K562 (cell line): ENCODE measurements at regions not wholly inside any gene's neighbourhood (a gene's known extent, or its start where the extent isn't known, plus 50 kb on each side); places are given as distances from the start of the nearest gene placed in this dataset.

ENCODE experiments used
- ATAC-seq: fragments of 200-7000 bp; cut with Tn5 transposase; 3 replicates; pipeline ENCODE4 v1.9.1; 2020; ENCODE audit warnings: moderate library complexity
- BruUV-seq: library from RNA; stranded (reverse); fragments of 400-500 nt; replicated peaks from 2 replicates; lab custom pipeline; 2021; lab: Mats Ljungman, UMichigan
- CTCF ChIA-PET: fragments of 300-600 bp; formaldehyde crosslinking; extraction: SDS; loops from one replicate; lab custom pipeline; 2021; ENCODE audit warnings: low intra/inter-chr PET ratio; lab: Yijun Ruan, JAX
- POLR2A ChIA-PET: fragments of 300-600, 350-650 bp; sonication (Branson Sonifier 250); formaldehyde crosslinking; extraction: SDS; loops from one replicate; lab custom pipeline; 2021; ENCODE audit warnings: antibody characterized with exemption, inconsistent platforms; lab: Yijun Ruan, JAX
- DNase-seq, 4 experiments: peaks; one replicate each; pipeline versions ENCODE4 v3.0.0 to v3.0.0-alpha.2; 2011 to 2018; ENCODE audit warnings: low spot score in 3 of 4, mixed read lengths in 3 of 4; ENCODE audit errors: extremely low read depth in 1 of 4
- FAIRE-seq: peaks from 2 replicates; lab custom pipeline; 2011; peaks lifted over from hg19 to GRCh38; lab: Jason Lieb, UNC
- H2AFZ ChIP-seq: 2 replicates; pipeline ENCODE4 v1.6.0; 2011; ENCODE audit warnings: low read depth, low read length, control low read depth, inconsistent platforms
- H3K27ac ChIP-seq: fragments of 200-600 bp; 3 replicates; pipeline ENCODE4 v1.8.0; 2011; ENCODE audit warnings: low read depth, mild to moderate bottlenecking, control low read depth, inconsistent platforms, low read length, moderate library complexity, mixed read lengths; ENCODE audit errors: extremely low read depth
- H3K27me3 ChIP-seq, 2 experiments: fragments of 300-600 bp in 1 of 2; 2 replicates in 1 of 2; 3 replicates in 1 of 2; pipeline versions ENCODE4 v1.6.0 to v1.8.0; 2011; ENCODE audit warnings: inconsistent platforms in 2 of 2, low read length in 2 of 2, mild to moderate bottlenecking in 1 of 2, mixed read lengths in 1 of 2, moderate library complexity in 1 of 2; ENCODE audit not compliant: control insufficient read depth in 2 of 2, insufficient read depth in 2 of 2
- H3K36me3 ChIP-seq: fragments of 300-600 bp; 3 replicates; pipeline ENCODE4 v1.8.0; 2011; ENCODE audit warnings: mild to moderate bottlenecking, low read length, inconsistent platforms; ENCODE audit not compliant: control insufficient read depth, insufficient read depth
- H3K4me1 ChIP-seq, 2 experiments: fragments of 200-600 bp in 1 of 2; replicated peaks in 1 of 2; 2 replicates in 1 of 2; 3 replicates in 1 of 2; pipeline versions ENCODE4 v1.5.1 to v1.8.0; 2011; ENCODE audit warnings: inconsistent platforms in 2 of 2, low read length in 2 of 2, mild to moderate bottlenecking in 1 of 2, mixed read lengths in 1 of 2, moderate library complexity in 1 of 2; ENCODE audit not compliant: control insufficient read depth in 2 of 2, insufficient read depth in 2 of 2
- H3K4me2 ChIP-seq: 2 replicates; pipeline ENCODE4 v1.6.1; 2011; ENCODE audit warnings: low read length, control low read depth, inconsistent platforms, mixed read lengths; ENCODE audit not compliant: insufficient read depth
- H3K4me3 ChIP-seq: fragments of 200-600 bp; sonication (generic), shearing (Covaris generic); 2 replicates; pipeline ENCODE4 v1.5.1; 2016; ENCODE audit warnings: control low read depth, inconsistent platforms
- H3K79me2 ChIP-seq: fragments of 200-600 bp; 3 replicates; pipeline ENCODE4 v1.8.0; 2011; ENCODE audit warnings: low read length, inconsistent platforms; ENCODE audit not compliant: control insufficient read depth, insufficient read depth
- H3K9ac ChIP-seq, 2 experiments: 2 replicates each; pipeline versions ENCODE4 v1.6.0 to v1.6.1; 2011; ENCODE audit warnings: low read depth in 2 of 2, low read length in 2 of 2, control low read depth in 1 of 2, inconsistent platforms in 1 of 2, mild to moderate bottlenecking in 1 of 2, mixed read lengths in 1 of 2; ENCODE audit not compliant: insufficient read depth in 1 of 2
- H3K9me1 ChIP-seq: one replicate; pipeline ENCODE4 v1.6.0; 2011; ENCODE audit warnings: inconsistent platforms, mild to moderate bottlenecking, low read length, moderate library complexity; ENCODE audit not compliant: control insufficient read depth, insufficient read depth
- H3K9me3 ChIP-seq: replicated peaks from 2 replicates; pipeline ENCODE4 v1.5.1; 2011; ENCODE audit warnings: low read depth, low read length, inconsistent platforms; ENCODE audit not compliant: control insufficient read depth, insufficient read depth
- H4K20me1 ChIP-seq: replicated peaks from 2 replicates; pipeline ENCODE4 v1.6.1; 2011; ENCODE audit warnings: low read length, inconsistent platforms, mixed read lengths; ENCODE audit not compliant: control insufficient read depth, insufficient read depth
- FOS ChIP-seq: IDR thresholded peaks from 3 replicates; pipeline ENCODE4 v1.6.1; 2011; ENCODE audit not compliant: insufficient read length; ENCODE audit errors: extremely low read depth
- HIVEP1 ChIP-seq: fragments of 250-450 bp; sonication (Bioruptor Pico); IDR thresholded peaks from 2 replicates; pipeline ENCODE4 v1.4.0; 2020; ENCODE audit warnings: mild to moderate bottlenecking
- HOMEZ ChIP-seq: fragments of 250-450 bp; sonication (Bioruptor Pico); IDR thresholded peaks from 2 replicates; pipeline ENCODE4 v1.4.0; 2020; ENCODE audit warnings: mild to moderate bottlenecking, moderate library complexity
- IRF2 ChIP-seq: sonication (generic); formaldehyde crosslinking; IDR thresholded peaks from 2 replicates; pipeline ENCODE4 v1.8.1; 2022; ENCODE audit warnings: mild to moderate bottlenecking, missing genetic modification reagents
- KDM4B ChIP-seq, 2 experiments: fragments of 450-650 bp in 1 of 2; sonication (generic) in 1 of 2; IDR thresholded peaks; 2 replicates each; pipeline ENCODE4 v1.6.1; 2016 to 2017; ENCODE audit warnings: borderline replicate concordance in 2 of 2, antibody characterized with exemption in 1 of 2, low read depth in 1 of 2, mild to moderate bottlenecking in 1 of 2
- MAX ChIP-seq: sonication (generic); formaldehyde crosslinking; IDR thresholded peaks from 2 replicates; pipeline ENCODE4 v1.9.0; 2022; ENCODE audit warnings: mild to moderate bottlenecking, missing genetic modification reagents
- MCM3 ChIP-seq: fragments of 450-650 bp; IDR thresholded peaks from 2 replicates; pipeline ENCODE4 v1.6.1; 2016
- MEIS2 ChIP-seq: fragments of 450-650 bp; IDR thresholded peaks from 2 replicates; pipeline ENCODE4 v1.6.1; 2014; ENCODE audit warnings: mild to moderate bottlenecking; ENCODE audit not compliant: partially characterized antibody
- POLR2A ChIP-seq: fragments of 450-650 bp; conservative IDR thresholded peaks from 2 replicates; pipeline ENCODE4 v1.6.1; 2016
- RB1 ChIP-seq: fragments of 450-650 bp; IDR thresholded peaks from 2 replicates; pipeline ENCODE4 v1.6.1; 2017; ENCODE audit warnings: low read depth, mild to moderate bottlenecking
- RBM39 ChIP-seq: fragments of 200-400 bp; formaldehyde crosslinking; optimal IDR thresholded peaks from 2 replicates; pipeline ENCODE3; 2018; ENCODE audit warnings: low read depth, low read length
- SMC3 ChIP-seq: conservative IDR thresholded peaks from 2 replicates; pipeline ENCODE4 v1.6.1; 2011; ENCODE audit warnings: low read depth, low read length, improper control_type of control experiment; ENCODE audit not compliant: insufficient read depth
- SNIP1 ChIP-seq: fragments of 450-650 bp; IDR thresholded peaks from 2 replicates; pipeline ENCODE4 v1.7.1; 2017; ENCODE audit warnings: low read depth, mild to moderate bottlenecking
- TCF7 ChIP-seq: sonication (generic); IDR thresholded peaks from 2 replicates; pipeline ENCODE4 v1.6.1; 2016; ENCODE audit warnings: antibody characterized with exemption, borderline replicate concordance
- TGIF2 ChIP-seq: sonication (generic); formaldehyde crosslinking; IDR thresholded peaks from 2 replicates; pipeline ENCODE4 v1.8.1; 2022; ENCODE audit warnings: mild to moderate bottlenecking, missing genetic modification reagents, moderate library complexity
- ZBTB7A ChIP-seq: IDR thresholded peaks from 2 replicates; pipeline ENCODE4 v1.6.1; 2011; ENCODE audit warnings: low read depth, mild to moderate bottlenecking, low read length, moderate library complexity, borderline replicate concordance; ENCODE audit not compliant: control insufficient read depth
- WGBS: fragments of 100-300 bp; shearing (Covaris generic); methylation state at CpG from one replicate; pipeline ENCODE4 v1.1.6; 2016; ENCODE audit warnings: low coverage, mixed read lengths; ENCODE audit not compliant: insufficient coverage; ENCODE audit errors: missing lambda C conversion rate; 5-methylcytosine and 5-hydroxymethylcytosine counted together
- in situ Hi-C: fragments of 300-500 bp; cut with MboI; formaldehyde crosslinking; loops from 4 replicates; pipeline ENCODE4 v1.15.0; 2018; ENCODE audit warnings: inconsistent platforms, mixed read lengths
- intact Hi-C: fragments of 100-400 bp; cut with micrococcal nuclease; formaldehyde crosslinking; loops from 2 replicates; pipeline ENCODE4 v1.14.2; 2022

- Histone ChIP-seq H3K36me3 (no peaks in the 10 kb centered on the region), H3K9me1 (no peaks in the 10 kb centered on the region), H3K27me3 (no peaks in the 10 kb centered on the region), H2AFZ (no peak overlapping the region), H3K4me3 (no peak overlapping the region), H3K9me3 (no peaks in the 10 kb centered on the region; the same call in 1 of the 2 replicates), H3K27ac (no peak overlapping the region), H3K9ac (no peak overlapping the region), H4K20me1 (no peaks in the 10 kb centered on the region), H3K4me2 (no peak overlapping the region), H3K79me2 (no peaks in the 10 kb centered on the region), H3K4me1 (no peaks in the 10 kb centered on the region)
- DNase-seq (no peak), FAIRE-seq (no peak), ATAC-seq (no peak)
- BruUV-seq = no TSS peak
- ChIA-PET CTCF (no interaction called here), POLR2A (no interaction called here)
- in situ Hi-C loops = no loop called here
- WGBS = 0% methylated on average over 2 of the region's 2 CpGs
- intact Hi-C loops = no loop called here
- no peak for TF ChIP-seq KDM4B (IDR thresholded peaks at IDR 0.05; ENCODE audit: borderline replicate concordance in 2 of 2, low read depth in 1 of 2)
- no peak for TF ChIP-seq HIVEP1 (CRISPR knock-in tag)
- no peak for TF ChIP-seq TGIF2 (CRISPR knock-in tag)
- no peak for TF ChIP-seq HOMEZ (CRISPR knock-in tag)
- TF ChIP-seq MCM3 = no peak
- no peak for TF ChIP-seq ZBTB7A
- TF ChIP-seq RB1 = no peak
- TF ChIP-seq TCF7 = no peak
- no peak for TF ChIP-seq MEIS2
- TF ChIP-seq RBM39 = no peak
- no peak for TF ChIP-seq MAX (CRISPR knock-in tag)
- TF ChIP-seq POLR2A = no peak
- no peak for TF ChIP-seq SMC3
- TF ChIP-seq SNIP1 = no peak
- TF ChIP-seq FOS = no peak
- TF ChIP-seq IRF2 = no peak
Observed at GRCh38 chr5:42131081-42131480, 206.0 kb downstream of the FBXO4 start.
